Fibroblast of skin of abdomen (primary cell): ENCODE measurements at regions not wholly inside any gene's neighbourhood (a gene's known extent, or its start where the extent isn't known, plus 50 kb on each side); places are given as distances from the start of the nearest gene placed in this dataset.
A peak's percentile ranks its signal among the peaks of the same experiment; 100 is the strongest.

Experiments
- DNase-seq: peaks from one replicate; pipeline ENCODE4 v3.0.0-alpha.2; 2013

- peak; percentile 22 for DNase-seq
Measured at GRCh38 chr3:174784206-174784934, 74.8 kb upstream of the NAALADL2 start.

- DNase-seq, result no peak
Measured at GRCh38 chr3:174786825-174787224, 72.3 kb upstream of the NAALADL2 start.

- DNase-seq, result no peak
Measured at GRCh38 chr3:174791161-174791560, 68.0 kb upstream of the NAALADL2 start.

- DNase-seq, result no peak
Measured at GRCh38 chr3:174792864-174793263, 66.3 kb upstream of the NAALADL2 start.
